ENCODE measurements at regions not wholly inside any gene's neighbourhood (a gene's known extent, or its start where the extent isn't known, plus 50 kb on each side); places are given as distances from the start of the nearest gene placed in this dataset.

- CTCF ChIA-PET = no interaction called here
- in situ Hi-C loops (cut with MboI; ENCODE audit: low sequenced_read_pairs) = no loop called here
Measured at GRCh38 chr2:66105066-66105753, 329.7 kb upstream of the MEIS1 start.

More at GRCh38 chr2:66105066-66105753, 329.7 kb upstream of the MEIS1 start:
- Histone ChIP-seq H4K5ac (ENCODE audit: low read depth, low read length) (no peak overlapping the region), H3K79me1 (ENCODE audit: low read depth in 1 of 2, low read length in 2 of 2) (no peaks in the 10 kb centered on the region), H3K14ac (replicated peaks; ENCODE audit: low read depth, low read length) (no peak overlapping the region), H3K18ac (ENCODE audit: low read depth, low read length) (no peak overlapping the region), H3K9ac (ENCODE audit: low read depth, low read length) (no peak overlapping the region), H2AK5ac (ENCODE audit: low read depth, low read length) (no peak overlapping the region), H3K4me3 (ENCODE audit: insufficient read depth, low read depth, low read length) (no peak overlapping the region), H4K91ac (ENCODE audit: insufficient read depth, low read depth, low read length) (no peak overlapping the region), H2BK5ac (ENCODE audit: low read depth, low read length, poor library complexity, severe bottlenecking) (no peak overlapping the region), H2BK20ac (ENCODE audit: low read depth, low read length) (no peak overlapping the region), H3K23ac (ENCODE audit: low read depth, low read length) (no peak overlapping the region), H2AK9ac (replicated peaks; ENCODE audit: low read depth, low read length, poor library complexity) (no peak overlapping the region), H2AFZ (replicated peaks; ENCODE audit: low read length, poor library complexity) (no peak overlapping the region), H3K4me1 (ENCODE audit: control insufficient read depth, insufficient read depth, low read length) (no peaks in the 10 kb centered on the region), H2BK120ac (ENCODE audit: low read depth, low read length) (no peak overlapping the region), H3K27me3 (ENCODE audit: control insufficient read depth, insufficient read depth, low read length) (no peaks in the 10 kb centered on the region), H3K9me1 (ENCODE audit: insufficient read depth, low read length) (no peaks in the 10 kb centered on the region), H2BK15ac (ENCODE audit: low read depth, low read length) (no peak overlapping the region), H3K36me3 (ENCODE audit: control insufficient read depth, insufficient read depth, low read length) (no peaks in the 10 kb centered on the region), H3K56ac (ENCODE audit: extremely low read depth, insufficient read depth, low read length) (no peak overlapping the region), H3K4ac (ENCODE audit: low read depth, low read length) (no peak overlapping the region), H3K27ac (ENCODE audit: insufficient read depth, low read length) (no peak overlapping the region), H3K9me3 (ENCODE audit: control insufficient read depth, insufficient read depth, low read length) (no peaks in the 10 kb centered on the region), H4K8ac (ENCODE audit: low read depth in 2 of 2, low read length in 2 of 2) (no peak overlapping the region), H3K4me2 (ENCODE audit: low read depth, low read length) (no peak overlapping the region), H4K20me1 (ENCODE audit: insufficient read depth, low read length) (no peaks in the 10 kb centered on the region)
- no TSS peak for BruUV-seq (replicated peaks)
- intact Hi-C loops (cut with micrococcal nuclease) = no loop called here
- TF ChIP-seq CEBPB (IDR thresholded peaks at IDR 0.05; ENCODE audit: low read depth, low read length) = peak; percentile 2; the same call in 1 of the 2 replicates
- no peak for TF ChIP-seq SMC3 (IDR thresholded peaks at IDR 0.05; ENCODE audit: low read depth, low read length)
- ATAC-seq (ENCODE audit: low read depth) (no peak), DNase-seq (no peak)
- dilution Hi-C loops (cut with HindIII; ENCODE audit: low sequenced_read_pairs, unreplicated experiment) = no loop called here
- WGBS, 2 experiments (ENCODE audit: extremely low coverage in 2 of 2, insufficient read length in 1 of 2) = no CpG with 5 or more reads among the region's 5 CpGs
- POLR2A ChIA-PET (ENCODE audit: unreplicated experiment) = no interaction called here

Measured in IMR-90 (cell line).